ENCODE measurements at regions not wholly inside any gene's neighbourhood (a gene's known extent, or its start where the extent isn't known, plus 50 kb on each side); places are given as distances from the start of the nearest gene placed in this dataset.

DNA sequence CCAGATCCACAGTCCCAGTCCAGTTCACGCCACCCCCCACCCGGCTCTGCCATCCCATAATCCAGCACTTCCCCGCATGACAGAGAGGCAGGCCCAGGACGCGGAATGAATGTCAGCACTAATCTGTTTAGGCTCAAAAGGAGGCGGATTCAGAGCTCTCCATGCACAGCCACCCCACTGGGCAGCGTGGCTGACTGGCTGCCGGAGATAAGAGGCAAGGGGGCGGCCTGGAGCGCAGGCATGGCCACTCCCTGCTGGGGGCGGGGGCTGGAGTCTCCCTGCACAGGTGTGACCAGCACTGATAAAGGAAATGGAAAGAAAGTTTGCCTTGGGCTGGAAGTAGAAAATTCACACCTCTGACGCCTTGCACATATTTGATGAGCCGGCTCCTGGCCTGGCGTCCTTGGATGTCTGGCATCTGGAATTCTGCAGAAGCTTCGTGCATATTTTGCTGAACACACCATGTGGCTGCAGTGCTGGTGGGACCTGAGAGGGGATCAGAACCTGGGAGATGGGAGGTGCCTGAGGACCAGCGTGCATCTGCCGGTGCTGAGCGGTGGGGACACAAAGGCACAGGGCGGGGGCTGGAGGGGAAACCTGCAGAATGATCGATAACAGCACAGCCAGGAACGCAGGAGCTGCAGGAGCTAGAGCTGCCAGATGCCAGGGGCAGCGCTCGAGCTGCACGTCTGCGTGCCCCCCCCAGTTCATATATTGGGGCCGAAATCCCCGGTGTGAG is 344.4 kb downstream of the CTTN start:
- TF ChIP-seq, protein P1, sequence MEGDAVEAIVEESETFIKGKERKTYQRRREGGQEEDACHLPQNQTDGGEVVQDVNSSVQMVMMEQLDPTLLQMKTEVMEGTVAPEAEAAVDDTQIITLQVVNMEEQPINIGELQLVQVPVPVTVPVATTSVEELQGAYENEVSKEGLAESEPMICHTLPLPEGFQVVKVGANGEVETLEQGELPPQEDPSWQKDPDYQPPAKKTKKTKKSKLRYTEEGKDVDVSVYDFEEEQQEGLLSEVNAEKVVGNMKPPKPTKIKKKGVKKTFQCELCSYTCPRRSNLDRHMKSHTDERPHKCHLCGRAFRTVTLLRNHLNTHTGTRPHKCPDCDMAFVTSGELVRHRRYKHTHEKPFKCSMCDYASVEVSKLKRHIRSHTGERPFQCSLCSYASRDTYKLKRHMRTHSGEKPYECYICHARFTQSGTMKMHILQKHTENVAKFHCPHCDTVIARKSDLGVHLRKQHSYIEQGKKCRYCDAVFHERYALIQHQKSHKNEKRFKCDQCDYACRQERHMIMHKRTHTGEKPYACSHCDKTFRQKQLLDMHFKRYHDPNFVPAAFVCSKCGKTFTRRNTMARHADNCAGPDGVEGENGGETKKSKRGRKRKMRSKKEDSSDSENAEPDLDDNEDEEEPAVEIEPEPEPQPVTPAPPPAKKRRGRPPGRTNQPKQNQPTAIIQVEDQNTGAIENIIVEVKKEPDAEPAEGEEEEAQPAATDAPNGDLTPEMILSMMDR (IDR thresholded peaks at IDR 0.05; ENCODE audit: low read depth, low read length, missing input control): no peak
- TF ChIP-seq SP1 (IDR thresholded peaks at IDR 0.05) (no peak), MAX (IDR thresholded peaks at IDR 0.05) (no peak), JUND (IDR thresholded peaks at IDR 0.05) (no peak), YY1 (IDR thresholded peaks at IDR 0.05) (no peak), GABPA (IDR thresholded peaks at IDR 0.05 in 1 of 2, conservative IDR thresholded peaks at IDR 0.05 in 1 of 2) (no peak), HNF4G (IDR thresholded peaks at IDR 0.05) (no peak), EGR1 (IDR thresholded peaks at IDR 0.05; ENCODE audit: low read depth in 2 of 2) (no peak), RAD21 (IDR thresholded peaks at IDR 0.05) (no peak), TAF1 (conservative IDR thresholded peaks at IDR 0.05) (no peak), REST (IDR thresholded peaks at IDR 0.05) (no peak)
- TF ChIP-seq, protein P2, sequence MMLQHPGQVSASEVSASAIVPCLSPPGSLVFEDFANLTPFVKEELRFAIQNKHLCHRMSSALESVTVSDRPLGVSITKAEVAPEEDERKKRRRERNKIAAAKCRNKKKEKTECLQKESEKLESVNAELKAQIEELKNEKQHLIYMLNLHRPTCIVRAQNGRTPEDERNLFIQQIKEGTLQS (IDR thresholded peaks at IDR 0.05): no peak

Measured in liver (tissue), 3 donors.